Fibroblast of gingiva (primary cell): ENCODE measurements at regions not wholly inside any gene's neighbourhood (a gene's known extent, or its start where the extent isn't known, plus 50 kb on each side); places are given as distances from the start of the nearest gene placed in this dataset.

Source experiments
- DNase-seq: peaks from one replicate; pipeline ENCODE4 v3.0.0-alpha.2; 2011; ENCODE audit warnings: low read depth

GRCh38 chr1:80053613-80054012, 1047.1 kb upstream of the ADGRL4 start:
- DNase-seq: no peak

GRCh38 chr1:80050523-80050922, 1044.0 kb upstream of the ADGRL4 start:
- DNase-seq: no peak

- no peak for DNase-seq
These were observed 1043.6 kb upstream of the ADGRL4 start for GRCh38 chr1:80050085-80050484.

- no peak for DNase-seq
These were observed 1042.2 kb upstream of the ADGRL4 start for GRCh38 chr1:80048716-80049115.

GRCh38 chr1:80047791-80048190, 1041.3 kb upstream of the ADGRL4 start:
- no peak for DNase-seq

- no peak for DNase-seq
These were observed 1038.1 kb upstream of the ADGRL4 start for GRCh38 chr1:80044662-80045061.

- no peak for DNase-seq
These were observed 1030.3 kb upstream of the ADGRL4 start for GRCh38 chr1:80036690-80037432.

- DNase-seq: no peak
These were observed 1016.8 kb upstream of the ADGRL4 start for GRCh38 chr1:80023358-80023757.

GRCh38 chr1:80021891-80022290, 1015.4 kb upstream of the ADGRL4 start:
- no peak for DNase-seq

- no peak for DNase-seq
These were observed 1011.8 kb upstream of the ADGRL4 start for GRCh38 chr1:80018348-80018747.

- no peak for DNase-seq
These were observed 1002.4 kb upstream of the ADGRL4 start for GRCh38 chr1:80008934-80009333.

- no peak for DNase-seq
These were observed 996.7 kb upstream of the ADGRL4 start for GRCh38 chr1:80003250-80003649.

GRCh38 chr1:79988401-79988800, 981.9 kb upstream of the ADGRL4 start:
- DNase-seq: no peak

GRCh38 chr1:79982211-79982610, 975.7 kb upstream of the ADGRL4 start:
- peak; percentile 92 for DNase-seq

GRCh38 chr1:79981481-79981880, 975.0 kb upstream of the ADGRL4 start:
- DNase-seq: no peak

- no peak for DNase-seq
These were observed 972.8 kb upstream of the ADGRL4 start for GRCh38 chr1:79979346-79979745.

GRCh38 chr1:79976287-79976686, 969.8 kb upstream of the ADGRL4 start:
- no peak for DNase-seq

- no peak for DNase-seq
These were observed 968.1 kb upstream of the ADGRL4 start for GRCh38 chr1:79974659-79975058.

GRCh38 chr1:79969886-79970285, 963.4 kb upstream of the ADGRL4 start:
- DNase-seq: no peak

- DNase-seq: no peak
These were observed 959.9 kb upstream of the ADGRL4 start for GRCh38 chr1:79966438-79966837.

- no peak for DNase-seq
These were observed 953.1 kb upstream of the ADGRL4 start for GRCh38 chr1:79959635-79960034.

GRCh38 chr1:79955966-79956365, 949.4 kb upstream of the ADGRL4 start:
- no peak for DNase-seq

- no peak for DNase-seq
These were observed 944.0 kb upstream of the ADGRL4 start for GRCh38 chr1:79950511-79950910.

GRCh38 chr1:79945391-79945790, 938.9 kb upstream of the ADGRL4 start:
- peak; percentile 31 for DNase-seq
